Trophoblast cell (in vitro differentiated cells and primary cell): ENCODE measurements at regions not wholly inside any gene's neighbourhood (a gene's known extent, or its start where the extent isn't known, plus 50 kb on each side); places are given as distances from the start of the nearest gene placed in this dataset.

Experiments used
- DNase-seq, 2 donors: peaks; one replicate each; pipeline ENCODE4 v3.0.0-alpha.2; 2016
- H2AFZ ChIP-seq: 2 replicates; pipeline ENCODE4 v1.6.1; 2013; ENCODE audit warnings: low read length, moderate library complexity, mild to moderate bottlenecking; ENCODE audit not compliant: insufficient read depth, poor library complexity
- H2AK5ac ChIP-seq: 2 replicates; pipeline ENCODE4 v1.6.1; 2013; ENCODE audit warnings: mild to moderate bottlenecking, low read length
- H2BK120ac ChIP-seq: 2 replicates; pipeline ENCODE4 v1.6.1; 2013; ENCODE audit warnings: low read length, mild to moderate bottlenecking, moderate library complexity; ENCODE audit not compliant: insufficient read depth, poor library complexity
- H2BK12ac ChIP-seq: 2 replicates; pipeline ENCODE4 v1.6.1; 2013; ENCODE audit warnings: mild to moderate bottlenecking, low read length, moderate library complexity
- H2BK5ac ChIP-seq: 2 replicates; pipeline ENCODE4 v1.6.1; 2013; ENCODE audit warnings: low read length, low read depth, moderate library complexity, mild to moderate bottlenecking; ENCODE audit not compliant: poor library complexity
- H3K14ac ChIP-seq: 2 replicates; pipeline ENCODE4 v1.6.1; 2013; ENCODE audit warnings: mild to moderate bottlenecking, low read length
- H3K18ac ChIP-seq: 2 replicates; pipeline ENCODE4 v1.6.1; 2013; ENCODE audit warnings: mild to moderate bottlenecking, low read length
- H3K23ac ChIP-seq: 2 replicates; pipeline ENCODE4 v1.6.1; 2013; ENCODE audit warnings: low read length
- H3K27ac ChIP-seq: 2 replicates; pipeline ENCODE4 v1.5.1; 2013; ENCODE audit warnings: low read depth, mild to moderate bottlenecking, inconsistent platforms, low read length, moderate library complexity
- H3K27me3 ChIP-seq: 2 replicates; pipeline ENCODE4 v1.6.1; 2013; ENCODE audit warnings: inconsistent platforms, mild to moderate bottlenecking, low read length, moderate library complexity; ENCODE audit not compliant: insufficient read depth
- H3K36me3 ChIP-seq, 2 experiments: 1 replicate in 1 of 2; 2 replicates in 1 of 2; pipeline ENCODE4 v1.6.1; 2013; ENCODE audit warnings: low read length in 2 of 2, mild to moderate bottlenecking in 2 of 2, moderate library complexity in 1 of 2; ENCODE audit not compliant: insufficient read depth in 2 of 2, control insufficient read depth in 1 of 2
- H3K4ac ChIP-seq: 2 replicates; pipeline ENCODE4 v1.6.1; 2013; ENCODE audit warnings: low read depth, mild to moderate bottlenecking, low read length, moderate library complexity
- H3K4me1 ChIP-seq, 2 experiments: 1 replicate in 1 of 2; 2 replicates in 1 of 2; pipeline ENCODE4 v1.6.1; 2013; ENCODE audit warnings: low read length in 2 of 2, mild to moderate bottlenecking in 2 of 2, moderate library complexity in 1 of 2; ENCODE audit not compliant: insufficient read depth in 2 of 2, control insufficient read depth in 1 of 2
- H3K4me2 ChIP-seq: 2 replicates; pipeline ENCODE4 v1.6.1; 2013; ENCODE audit warnings: inconsistent platforms, mild to moderate bottlenecking, low read length, moderate library complexity
- H3K4me3 ChIP-seq: 2 replicates; pipeline ENCODE4 v1.5.1; 2013; ENCODE audit warnings: mild to moderate bottlenecking, low read depth, low read length, inconsistent platforms
- H3K79me1 ChIP-seq: one replicate; pipeline ENCODE4 v1.6.1; 2013; ENCODE audit warnings: low read length
- H3K79me2 ChIP-seq: 2 replicates; pipeline ENCODE4 v1.6.1; 2013; ENCODE audit warnings: low read length, mild to moderate bottlenecking; ENCODE audit not compliant: control insufficient read depth, insufficient read depth, poor library complexity
- H3K9ac ChIP-seq: 2 replicates; pipeline ENCODE4 v1.6.1; 2013; ENCODE audit warnings: mild to moderate bottlenecking, low read length
- H3K9me3 ChIP-seq: 2 replicates; pipeline ENCODE4 v1.6.1; 2013; ENCODE audit warnings: low read depth, mild to moderate bottlenecking, control low read depth, inconsistent platforms, low read length; ENCODE audit not compliant: insufficient read depth
- H4K12ac ChIP-seq: 2 replicates; pipeline ENCODE4 v1.6.1; 2013; ENCODE audit warnings: low read depth, mild to moderate bottlenecking, low read length, moderate library complexity
- H4K8ac ChIP-seq: 2 replicates; pipeline ENCODE4 v1.6.1; 2013; ENCODE audit warnings: low read depth, mild to moderate bottlenecking, low read length, moderate library complexity
- H4K91ac ChIP-seq: one replicate; pipeline ENCODE4 v1.6.1; 2013; ENCODE audit warnings: low read depth, mild to moderate bottlenecking, low read length, moderate library complexity
- WGBS: extraction: QIAGEN DNeasy Blood & Tissue Kit; methylation state at CpG from one replicate; pipeline ENCODE4 v1.1.7; 2013; ENCODE audit warnings: missing lambda C conversion rate; ENCODE audit not compliant: insufficient read length, insufficient coverage; ENCODE audit errors: extremely low coverage; 5-methylcytosine and 5-hydroxymethylcytosine counted together

- H2AFZ ChIP-seq: no peak overlapping the region
- no peak overlapping the region for H2BK5ac ChIP-seq
- no peak overlapping the region for H3K14ac ChIP-seq
- no peaks in the 10 kb centered on the region for H3K27me3 ChIP-seq
- no peak overlapping the region for H3K23ac ChIP-seq
- no peaks in the 10 kb centered on the region for H3K4me1 ChIP-seq
- H4K12ac ChIP-seq: no peak overlapping the region
- no peak overlapping the region for H2AK5ac ChIP-seq
- H3K4me2 ChIP-seq: no peak overlapping the region
- H4K8ac ChIP-seq: no peak overlapping the region
- no peak overlapping the region for H3K4ac ChIP-seq
- H4K91ac ChIP-seq: no peak overlapping the region
- no CpG with 5 or more reads among the region's 3 CpGs for WGBS
- H3K79me1 ChIP-seq: no peaks in the 10 kb centered on the region
- H3K4me3 ChIP-seq: no peak overlapping the region
- H3K27ac ChIP-seq: no peak overlapping the region
- no peaks in the 10 kb centered on the region for H3K79me2 ChIP-seq
- H2BK12ac ChIP-seq: no peak overlapping the region
- no peak for DNase-seq
- no peak overlapping the region for H3K9ac ChIP-seq
- no peak overlapping the region for H2BK120ac ChIP-seq
- no peaks in the 10 kb centered on the region for H3K36me3 ChIP-seq
- H3K18ac ChIP-seq: no peak overlapping the region
- no peaks in the 10 kb centered on the region for H3K9me3 ChIP-seq
Measured at GRCh38 chr3:29164825-29165224, 116.0 kb upstream of the RBMS3 start.

DNA sequence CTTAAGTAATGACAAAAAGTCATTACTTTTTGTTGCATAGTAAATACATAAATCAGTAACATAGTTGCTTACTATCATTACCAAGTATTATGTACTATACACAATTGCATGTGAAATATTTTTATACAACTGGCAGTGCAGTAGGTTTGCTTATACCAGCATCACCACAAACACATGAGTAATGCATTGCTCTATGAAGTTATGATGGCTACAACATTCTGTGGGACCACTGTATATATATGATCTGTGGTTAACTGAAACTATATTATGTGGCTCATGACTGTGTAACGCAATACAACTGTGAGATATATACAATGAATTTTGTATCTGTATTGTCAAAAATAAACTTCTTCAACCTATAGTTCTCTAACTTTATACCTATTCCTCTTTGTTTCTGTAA lies 113.7 kb upstream of the RBMS3 start:
- DNase-seq: no peak
- H4K91ac ChIP-seq: no peak overlapping the region
- H2BK5ac ChIP-seq: no peak overlapping the region
- H3K9ac ChIP-seq: no peak overlapping the region
- H4K12ac ChIP-seq: no peak overlapping the region
- no peak overlapping the region for H3K18ac ChIP-seq
- H3K4me1 ChIP-seq: no peaks in the 10 kb centered on the region
- no peak overlapping the region for H4K8ac ChIP-seq
- H2BK120ac ChIP-seq: no peak overlapping the region
- no peak overlapping the region for H2BK12ac ChIP-seq
- no peak overlapping the region for H3K14ac ChIP-seq
- H3K4me3 ChIP-seq: no peak overlapping the region
- no peaks in the 10 kb centered on the region for H3K79me1 ChIP-seq
- no peaks in the 10 kb centered on the region for H3K9me3 ChIP-seq
- H3K4ac ChIP-seq: no peak overlapping the region
- no CpG with 5 or more reads among the region's 1 CpG for WGBS
- H3K23ac ChIP-seq: no peak overlapping the region
- H3K27ac ChIP-seq: no peak overlapping the region
- H3K79me2 ChIP-seq: no peaks in the 10 kb centered on the region
- no peaks in the 10 kb centered on the region for H3K27me3 ChIP-seq
- H3K4me2 ChIP-seq: no peak overlapping the region
- no peak overlapping the region for H2AFZ ChIP-seq
- H2AK5ac ChIP-seq: no peak overlapping the region
- no peaks in the 10 kb centered on the region for H3K36me3 ChIP-seq

GRCh38 chr3:29168081-29168480 lies 112.8 kb upstream of the RBMS3 start:
- H3K36me3 ChIP-seq: no peaks in the 10 kb centered on the region
- no peak overlapping the region for H3K23ac ChIP-seq
- no peak overlapping the region for H4K8ac ChIP-seq
- no CpG with 5 or more reads among the region's 2 CpGs for WGBS
- H2BK120ac ChIP-seq: no peak overlapping the region
- no peak overlapping the region for H3K4me2 ChIP-seq
- DNase-seq: no peak
- H2AK5ac ChIP-seq: no peak overlapping the region
- H3K79me2 ChIP-seq: no peaks in the 10 kb centered on the region
- no peak overlapping the region for H3K14ac ChIP-seq
- H2BK12ac ChIP-seq: no peak overlapping the region
- H3K27me3 ChIP-seq: no peaks in the 10 kb centered on the region
- H3K9me3 ChIP-seq: no peaks in the 10 kb centered on the region
- no peak overlapping the region for H4K12ac ChIP-seq
- H3K4ac ChIP-seq: no peak overlapping the region
- H4K91ac ChIP-seq: no peak overlapping the region
- no peak overlapping the region for H3K18ac ChIP-seq
- no peak overlapping the region for H2AFZ ChIP-seq
- H3K27ac ChIP-seq: no peak overlapping the region
- H2BK5ac ChIP-seq: no peak overlapping the region
- H3K4me3 ChIP-seq: no peak overlapping the region
- H3K79me1 ChIP-seq: no peaks in the 10 kb centered on the region
- H3K9ac ChIP-seq: no peak overlapping the region
- H3K4me1 ChIP-seq: no peaks in the 10 kb centered on the region

- no peaks in the 10 kb centered on the region for H3K27me3 ChIP-seq
- H3K79me2 ChIP-seq: no peaks in the 10 kb centered on the region
- H3K4me2 ChIP-seq: no peak overlapping the region
- H4K8ac ChIP-seq: no peak overlapping the region
- H2BK12ac ChIP-seq: no peak overlapping the region
- H2BK120ac ChIP-seq: no peak overlapping the region
- H4K91ac ChIP-seq: no peak overlapping the region
- no peak overlapping the region for H2BK5ac ChIP-seq
- no peak overlapping the region for H3K4ac ChIP-seq
- H3K36me3 ChIP-seq: no peaks in the 10 kb centered on the region
- H3K23ac ChIP-seq: no peak overlapping the region
- H3K4me1 ChIP-seq: no peaks in the 10 kb centered on the region
- H2AFZ ChIP-seq: no peak overlapping the region
- no peaks in the 10 kb centered on the region for H3K9me3 ChIP-seq
- no peak overlapping the region for H2AK5ac ChIP-seq
- no CpG with 5 or more reads among the region's 1 CpG for WGBS
- no peak overlapping the region for H3K18ac ChIP-seq
- no peak overlapping the region for H3K9ac ChIP-seq
- no peak overlapping the region for H3K14ac ChIP-seq
- H3K4me3 ChIP-seq: no peak overlapping the region
- no peak for DNase-seq
- no peak overlapping the region for H4K12ac ChIP-seq
- H3K27ac ChIP-seq: no peak overlapping the region
- H3K79me1 ChIP-seq: no peaks in the 10 kb centered on the region
Measured at GRCh38 chr3:29168696-29169095, 112.2 kb upstream of the RBMS3 start.
